K562 (cell line): ENCODE measurements at regions not wholly inside any gene's neighbourhood (a gene's known extent, or its start where the extent isn't known, plus 50 kb on each side); places are given as distances from the start of the nearest gene placed in this dataset.

Experiments used
- ARID3B ChIP-seq: fragments of 250-450 bp; sonication (Bioruptor Pico); IDR thresholded peaks from 2 replicates; pipeline ENCODE4 v1.4.0; 2020; ENCODE audit warnings: borderline replicate concordance
- C11orf30 ChIP-seq: fragments of 450-650 bp; IDR thresholded peaks from 2 replicates; pipeline ENCODE4 v1.6.1; 2016; ENCODE audit warnings: low read depth, mild to moderate bottlenecking
- CBX2 ChIP-seq: fragments of 200-600 bp; sonication (generic); IDR thresholded peaks from one replicate; pipeline ENCODE4 v1.6.1; 2012; ENCODE audit warnings: mild to moderate bottlenecking, low read length, inconsistent platforms; ENCODE audit not compliant: insufficient read depth, poor library complexity, severe bottlenecking
- CREM ChIP-seq: IDR thresholded peaks from 2 replicates; pipeline ENCODE4 v1.6.1; 2014; ENCODE audit warnings: antibody characterized with exemption, low read depth
- DIDO1 ChIP-seq: fragments of 450-650 bp; IDR thresholded peaks from 2 replicates; pipeline ENCODE4 v1.6.1; 2016; ENCODE audit warnings: low read depth, missing biosample characterization, missing genetic modification characterization
- ETV5 ChIP-seq: sonication (generic); formaldehyde crosslinking; IDR thresholded peaks from 2 replicates; pipeline ENCODE4 v1.4.0; 2020; ENCODE audit warnings: low read depth, mild to moderate bottlenecking, missing genetic modification reagents
- FOSL1 ChIP-seq: fragments of 200-800 bp; sonication (Bioruptor generic); conservative IDR thresholded peaks from 2 replicates; pipeline ENCODE4 v1.6.1; 2016; ENCODE audit warnings: missing genetic modification characterization, missing compliant biosample characterization
- FOXA1 ChIP-seq: fragments of 450-650 bp; IDR thresholded peaks from 2 replicates; pipeline ENCODE4 v1.6.1; 2016; ENCODE audit warnings: mild to moderate bottlenecking, borderline replicate concordance
- GATAD2B ChIP-seq: fragments of 450-650 bp; IDR thresholded peaks from 2 replicates; pipeline ENCODE4 v1.6.1; 2017; ENCODE audit warnings: mild to moderate bottlenecking, borderline replicate concordance
- HDAC2 ChIP-seq: fragments of 450-650 bp; IDR thresholded peaks from 2 replicates; pipeline ENCODE4 v1.6.1; 2016; ENCODE audit warnings: mild to moderate bottlenecking
- HSF4 ChIP-seq: fragments of 250-450 bp; sonication (Bioruptor Pico); IDR thresholded peaks from 2 replicates; pipeline ENCODE4 v2.1.2; 2022; ENCODE audit warnings: mild to moderate bottlenecking, moderate library complexity, borderline replicate concordance
- KHSRP ChIP-seq: fragments of 450-650 bp; IDR thresholded peaks from 2 replicates; pipeline ENCODE4 v1.6.1; 2017
- LCOR ChIP-seq: sonication (generic); formaldehyde crosslinking; IDR thresholded peaks from 2 replicates; pipeline ENCODE4 v1.8.0; 2022; ENCODE audit warnings: mild to moderate bottlenecking, missing genetic modification reagents
- MAFK ChIP-seq: IDR thresholded peaks from 2 replicates; pipeline ENCODE4 v1.6.1; 2011; ENCODE audit warnings: low read length, improper control_type of control experiment
- MECOM ChIP-seq: fragments of 250-450 bp; sonication (Bioruptor Pico); IDR thresholded peaks from 2 replicates; pipeline ENCODE4 v1.8.0; 2022; ENCODE audit warnings: inconsistent platforms
- MEF2D ChIP-seq: conservative IDR thresholded peaks from 2 replicates; pipeline ENCODE4 v1.6.1; 2016; ENCODE audit warnings: low read depth, missing genetic modification characterization, missing compliant biosample characterization
- POLR2AphosphoS5 ChIP-seq: IDR thresholded peaks from 2 replicates; pipeline ENCODE4 v1.6.1; 2011; ENCODE audit warnings: mild to moderate bottlenecking, low read depth, low read length, moderate library complexity; ENCODE audit not compliant: control insufficient read depth, insufficient read depth
- POLR2H ChIP-seq: IDR thresholded peaks from 2 replicates; pipeline ENCODE4 v1.6.1; 2016; ENCODE audit warnings: missing genetic modification characterization, low read depth, mild to moderate bottlenecking, control low read depth, missing compliant biosample characterization, moderate library complexity
- RFX5 ChIP-seq: IDR thresholded peaks from 2 replicates; pipeline ENCODE4 v1.6.1; 2011; ENCODE audit warnings: low read depth, mild to moderate bottlenecking, improper control_type of control experiment, low read length
- RHOXF2B ChIP-seq: fragments of 250-450 bp; sonication (Bioruptor Pico); conservative IDR thresholded peaks from 2 replicates; pipeline ENCODE4 v1.5.1; 2021
- RNF2 ChIP-seq: sonication (generic); IDR thresholded peaks from 2 replicates; pipeline ENCODE4 v1.6.1; 2016
- SMAD4 ChIP-seq: fragments of 250-450 bp; sonication (Bioruptor Pico); conservative IDR thresholded peaks from 2 replicates; pipeline ENCODE4 v1.8.0; 2021; ENCODE audit warnings: inconsistent platforms, mild to moderate bottlenecking, moderate library complexity
- SMARCA4 ChIP-seq: fragments of 450-650 bp; IDR thresholded peaks from 2 replicates; pipeline ENCODE4 v1.6.1; 2016
- ZEB2 ChIP-seq: fragments of 450-650 bp; IDR thresholded peaks from 2 replicates; pipeline ENCODE4 v1.6.1; 2016
- ZFP1 ChIP-seq: fragments of 450-650 bp; formaldehyde crosslinking; IDR thresholded peaks from 2 replicates; pipeline ENCODE4 v1.4.0; 2020; ENCODE audit warnings: mild to moderate bottlenecking, mixed read lengths
- ZNF239 ChIP-seq: fragments of 250-450 bp; sonication (Bioruptor Pico); IDR thresholded peaks from 2 replicates; pipeline ENCODE4 v1.4.0; 2020; ENCODE audit warnings: mild to moderate bottlenecking
- ZNF449 ChIP-seq: fragments of 250-450 bp; sonication (Bioruptor Pico); IDR thresholded peaks from 2 replicates; pipeline ENCODE4 v1.8.0; 2022; ENCODE audit warnings: moderate library complexity, mild to moderate bottlenecking, inconsistent platforms
- TF ChIP-seq, protein P1 (sequence below), 2 experiments: IDR thresholded peaks; 2 replicates each; pipeline ENCODE4 v1.6.1; 2011; ENCODE audit warnings: borderline replicate concordance in 1 of 2, control low read depth in 1 of 2, low read depth in 1 of 2, low read length in 1 of 2, mild to moderate bottlenecking in 1 of 2, mixed read lengths in 1 of 2, moderate library complexity in 1 of 2; ENCODE audit not compliant: insufficient read depth in 1 of 2, insufficient read length in 1 of 2, poor library complexity in 1 of 2, severe bottlenecking in 1 of 2; ENCODE audit errors: extremely low read depth in 1 of 2

DNA sequence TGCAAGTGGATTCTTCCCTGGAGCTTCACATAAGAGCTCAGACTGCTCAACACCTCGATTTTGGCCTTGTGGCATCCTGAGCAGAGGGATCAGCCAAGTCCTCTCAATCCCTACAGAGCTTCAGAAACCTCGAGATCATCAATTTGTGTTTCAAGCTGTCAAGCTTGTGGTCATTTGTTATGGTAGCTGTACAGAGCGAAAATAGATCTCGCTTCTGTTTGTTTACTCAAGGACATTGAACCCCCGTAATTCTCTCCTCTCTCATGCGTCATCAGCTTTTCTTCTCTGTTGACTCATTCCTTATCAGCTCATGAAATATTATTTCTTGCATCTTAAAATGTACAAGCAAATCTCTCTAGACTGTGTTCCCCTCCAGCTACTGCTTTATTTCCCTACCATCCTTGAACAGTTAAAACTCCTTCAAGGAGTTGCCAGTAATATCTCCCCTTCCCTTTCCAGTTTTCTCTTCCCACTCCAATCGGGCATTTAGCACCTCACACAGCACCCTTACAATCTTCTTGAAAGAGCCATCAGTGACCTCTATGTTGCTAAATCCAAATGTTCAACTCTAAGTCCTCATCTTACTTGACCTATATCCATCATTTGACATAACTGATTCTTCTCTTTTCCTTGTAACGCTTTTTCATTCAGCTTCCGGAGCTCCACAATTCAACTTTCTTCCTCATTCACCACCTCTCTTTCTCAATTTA is 106.2 kb upstream of the FAT1 start (continued):
- no peak for TF ChIP-seq CBX2
- no peak for TF ChIP-seq HDAC2
- TF ChIP-seq, protein P1, sequence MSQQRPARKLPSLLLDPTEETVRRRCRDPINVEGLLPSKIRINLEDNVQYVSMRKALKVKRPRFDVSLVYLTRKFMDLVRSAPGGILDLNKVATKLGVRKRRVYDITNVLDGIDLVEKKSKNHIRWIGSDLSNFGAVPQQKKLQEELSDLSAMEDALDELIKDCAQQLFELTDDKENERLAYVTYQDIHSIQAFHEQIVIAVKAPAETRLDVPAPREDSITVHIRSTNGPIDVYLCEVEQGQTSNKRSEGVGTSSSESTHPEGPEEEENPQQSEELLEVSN (IDR thresholded peaks at IDR 0.05; ENCODE audit: borderline replicate concordance in 1 of 2, extremely low read depth in 1 of 2, insufficient read depth in 1 of 2, insufficient read length in 1 of 2, low read depth in 1 of 2, low read length in 1 of 2, poor library complexity in 1 of 2, severe bottlenecking in 1 of 2), result no peak
- TF ChIP-seq RNF2, result no peak
- peak; percentile 91 for TF ChIP-seq SMARCA4
- peak; percentile 84 for TF ChIP-seq MEF2D (tag)
- no peak for TF ChIP-seq MECOM (CRISPR knock-in tag)
- no peak for TF ChIP-seq ZFP1 (CRISPR knock-in tag)
- no peak for TF ChIP-seq ETV5 (CRISPR knock-in tag)
- TF ChIP-seq MAFK, result no peak
- TF ChIP-seq KHSRP, result no peak
- no peak for TF ChIP-seq POLR2H (tag)
- TF ChIP-seq GATAD2B, result no peak
- TF ChIP-seq HSF4 (CRISPR knock-in tag), result no peak
- TF ChIP-seq ARID3B (CRISPR knock-in tag), result no peak
- peak; percentile 80 for TF ChIP-seq C11orf30
- no peak for TF ChIP-seq RFX5
- peak; percentile 95 for TF ChIP-seq FOSL1
- no peak for TF ChIP-seq POLR2AphosphoS5
- TF ChIP-seq CREM, result peak; percentile 83
- TF ChIP-seq ZNF449 (CRISPR knock-in tag), result no peak
- peak; percentile 61; the same call in 1 of the 2 replicates for TF ChIP-seq FOXA1
- TF ChIP-seq ZNF239, result no peak
- TF ChIP-seq ZEB2, result 0 out of 2 replicates have a peak, but pooled peaks have one; percentile 20
- no peak for TF ChIP-seq RHOXF2B (CRISPR knock-in tag)
- peak; percentile 51; the same call in 1 of the 2 replicates for TF ChIP-seq LCOR (CRISPR knock-in tag)
- TF ChIP-seq DIDO1, result no peak
- no peak for TF ChIP-seq SMAD4 (CRISPR knock-in tag)
